ENCODE measurements at regions not wholly inside any gene's neighbourhood (a gene's known extent, or its start where the extent isn't known, plus 50 kb on each side); places are given as distances from the start of the nearest gene placed in this dataset.

- TF ChIP-seq EZH2 (optimal IDR thresholded peaks at IDR 0.05; ENCODE audit: low read depth, low read length) = no peak
- TF ChIP-seq CTCF (IDR thresholded peaks at IDR 0.05; ENCODE audit: low read length) = no peak
These were observed 62.5 kb downstream of the NDUFS5 start for GRCh38 chr1:39088658-39089057.

All from MM.1S (cell line).